Omental fat pad (tissue), 3 donors: ENCODE measurements at regions not wholly inside any gene's neighbourhood (a gene's known extent, or its start where the extent isn't known, plus 50 kb on each side); places are given as distances from the start of the nearest gene placed in this dataset.

Experiments
- ATAC-seq: fragments of 150-250 bp; one replicate; pipeline ENCODE4 v1.9.1; 2016; ENCODE audit warnings: mild to moderate bottlenecking, moderate library complexity; ENCODE audit not compliant: low FRiP score
- DNase-seq: peaks from one replicate; pipeline ENCODE4 v3.0.0-alpha.2; 2019; ENCODE audit warnings: low spot score
- TF ChIP-seq, protein P1 (sequence below), 3 donors: fragments of 450-650 bp; IDR thresholded peaks; one replicate each; pipeline ENCODE4 v1.5.1; 2016 to 2017; ENCODE audit warnings: antibody characterized with exemption in 3 of 3, mild to moderate bottlenecking in 3 of 3, moderate library complexity in 2 of 3

- TF ChIP-seq, protein P1, sequence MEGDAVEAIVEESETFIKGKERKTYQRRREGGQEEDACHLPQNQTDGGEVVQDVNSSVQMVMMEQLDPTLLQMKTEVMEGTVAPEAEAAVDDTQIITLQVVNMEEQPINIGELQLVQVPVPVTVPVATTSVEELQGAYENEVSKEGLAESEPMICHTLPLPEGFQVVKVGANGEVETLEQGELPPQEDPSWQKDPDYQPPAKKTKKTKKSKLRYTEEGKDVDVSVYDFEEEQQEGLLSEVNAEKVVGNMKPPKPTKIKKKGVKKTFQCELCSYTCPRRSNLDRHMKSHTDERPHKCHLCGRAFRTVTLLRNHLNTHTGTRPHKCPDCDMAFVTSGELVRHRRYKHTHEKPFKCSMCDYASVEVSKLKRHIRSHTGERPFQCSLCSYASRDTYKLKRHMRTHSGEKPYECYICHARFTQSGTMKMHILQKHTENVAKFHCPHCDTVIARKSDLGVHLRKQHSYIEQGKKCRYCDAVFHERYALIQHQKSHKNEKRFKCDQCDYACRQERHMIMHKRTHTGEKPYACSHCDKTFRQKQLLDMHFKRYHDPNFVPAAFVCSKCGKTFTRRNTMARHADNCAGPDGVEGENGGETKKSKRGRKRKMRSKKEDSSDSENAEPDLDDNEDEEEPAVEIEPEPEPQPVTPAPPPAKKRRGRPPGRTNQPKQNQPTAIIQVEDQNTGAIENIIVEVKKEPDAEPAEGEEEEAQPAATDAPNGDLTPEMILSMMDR (IDR thresholded peaks at IDR 0.05), result no peak
- DNase-seq, result no peak
- no peak for ATAC-seq
These were observed 56.9 kb upstream of the ADGRA1 start for GRCh38 chr10:133030781-133031180.

- TF ChIP-seq, protein P1 (IDR thresholded peaks at IDR 0.05), result no peak
- ATAC-seq, result no peak
- no peak for DNase-seq
These were observed 57.6 kb upstream of the ADGRA1 start for GRCh38 chr10:133030126-133030525.

- TF ChIP-seq, protein P1 (IDR thresholded peaks at IDR 0.05), result no peak
- DNase-seq (no peak), ATAC-seq (no peak)
These were observed 58.8 kb upstream of the ADGRA1 start for GRCh38 chr10:133028956-133029355.

DNA sequence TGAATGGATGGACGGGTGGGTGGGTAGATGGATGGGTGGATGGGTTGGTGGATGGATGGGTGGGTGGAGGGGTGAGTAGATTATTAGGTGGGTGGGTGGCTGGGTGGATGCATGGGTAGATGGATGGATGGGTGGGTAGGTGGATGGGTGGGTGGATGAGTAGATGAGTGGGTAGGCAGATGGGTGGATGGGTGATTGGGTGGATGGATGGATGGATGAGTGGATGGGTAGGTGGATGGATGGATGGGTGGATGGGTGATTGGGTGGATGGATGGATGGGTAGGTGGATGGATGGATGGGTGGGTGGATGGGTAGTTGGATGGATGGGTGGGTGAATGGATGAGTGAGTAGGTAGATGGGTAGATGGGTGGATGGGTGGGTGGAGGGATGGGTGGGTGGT is 59.6 kb upstream of the ADGRA1 start:
- DNase-seq (no peak), ATAC-seq (no peak)
- TF ChIP-seq, protein P1 (IDR thresholded peaks at IDR 0.05), result no peak

GRCh38 chr10:133027482-133027881 is 60.2 kb upstream of the ADGRA1 start:
- ATAC-seq (no peak), DNase-seq (no peak)
- TF ChIP-seq, protein P1 (IDR thresholded peaks at IDR 0.05), result no peak

GRCh38 chr10:133026726-133027395 is 60.9 kb upstream of the ADGRA1 start:
- ATAC-seq, result no peak
- no peak for DNase-seq
- TF ChIP-seq, protein P1 (IDR thresholded peaks at IDR 0.05), result no peak

- DNase-seq (no peak), ATAC-seq (no peak)
- TF ChIP-seq, protein P1 (IDR thresholded peaks at IDR 0.05), result no peak
These were observed 61.6 kb upstream of the ADGRA1 start for GRCh38 chr10:133026171-133026570.
